ENCODE measurements at regions not wholly inside any gene's neighbourhood (a gene's known extent, or its start where the extent isn't known, plus 50 kb on each side); places are given as distances from the start of the nearest gene placed in this dataset.

DNA sequence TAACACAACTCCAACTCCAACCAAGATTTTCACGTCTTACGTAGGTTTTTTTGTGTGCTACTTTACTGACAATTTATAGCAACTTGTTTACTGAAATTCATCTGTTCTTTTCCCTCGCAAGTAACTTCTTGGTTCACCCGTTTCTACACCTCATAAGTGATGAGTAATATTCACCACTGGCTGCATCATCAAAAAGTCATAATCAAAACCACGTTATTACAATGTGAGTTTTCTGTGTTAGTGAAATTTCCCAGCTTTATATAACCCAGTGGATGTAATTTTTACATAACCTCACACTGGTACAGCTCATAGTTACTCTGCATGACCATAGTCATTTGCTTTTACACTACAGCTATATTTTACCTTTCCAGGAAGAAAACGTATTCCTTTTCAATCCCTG is 401.1 kb upstream of the LYPLAL1 start (continued):
- TF ChIP-seq, protein P1, sequence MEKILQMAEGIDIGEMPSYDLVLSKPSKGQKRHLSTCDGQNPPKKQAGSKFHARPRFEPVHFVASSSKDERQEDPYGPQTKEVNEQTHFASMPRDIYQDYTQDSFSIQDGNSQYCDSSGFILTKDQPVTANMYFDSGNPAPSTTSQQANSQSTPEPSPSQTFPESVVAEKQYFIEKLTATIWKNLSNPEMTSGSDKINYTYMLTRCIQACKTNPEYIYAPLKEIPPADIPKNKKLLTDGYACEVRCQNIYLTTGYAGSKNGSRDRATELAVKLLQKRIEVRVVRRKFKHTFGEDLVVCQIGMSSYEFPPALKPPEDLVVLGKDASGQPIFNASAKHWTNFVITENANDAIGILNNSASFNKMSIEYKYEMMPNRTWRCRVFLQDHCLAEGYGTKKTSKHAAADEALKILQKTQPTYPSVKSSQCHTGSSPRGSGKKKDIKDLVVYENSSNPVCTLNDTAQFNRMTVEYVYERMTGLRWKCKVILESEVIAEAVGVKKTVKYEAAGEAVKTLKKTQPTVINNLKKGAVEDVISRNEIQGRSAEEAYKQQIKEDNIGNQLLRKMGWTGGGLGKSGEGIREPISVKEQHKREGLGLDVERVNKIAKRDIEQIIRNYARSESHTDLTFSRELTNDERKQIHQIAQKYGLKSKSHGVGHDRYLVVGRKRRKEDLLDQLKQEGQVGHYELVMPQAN (conservative IDR thresholded peaks at IDR 0.05): no peak

DNA sequence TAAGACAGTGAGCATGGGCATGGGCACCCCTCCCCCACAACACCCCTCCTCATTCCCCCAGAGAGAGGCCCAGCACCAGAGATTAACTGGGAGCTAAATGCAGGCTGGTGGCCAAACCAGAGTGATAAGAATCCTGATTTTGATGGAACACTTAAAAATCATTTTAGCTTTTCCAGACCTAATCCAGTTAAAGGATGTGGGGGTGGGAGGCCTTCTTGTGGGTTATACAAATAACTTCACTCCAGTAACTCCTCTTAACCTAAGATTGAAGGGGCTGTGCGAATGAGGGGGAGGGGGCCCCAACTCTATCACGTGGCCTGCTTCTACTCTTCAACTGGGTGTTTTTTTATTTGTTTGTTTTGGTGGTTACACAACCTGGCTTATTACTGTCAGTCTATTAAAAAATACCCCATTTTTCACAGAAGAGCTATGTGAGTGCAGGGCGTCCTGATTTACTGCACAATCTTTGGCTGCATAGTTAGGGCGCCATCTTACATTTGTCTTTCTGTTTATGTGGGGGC is 398.1 kb upstream of the LYPLAL1 start:
- no peaks in the 10 kb centered on the region for H3K27me3 ChIP-seq (replicated peaks in 1 of 2; ENCODE audit: control insufficient read depth in 2 of 2, insufficient read depth in 2 of 2, low read length in 1 of 2)
- DNase-seq (ENCODE audit: low read depth, low spot score): no peak
- H3K9ac ChIP-seq (ENCODE audit: control insufficient read depth, insufficient read depth, low read length): no peak overlapping the region
- ChIA-PET POLR2A (no interaction called here), CTCF (no interaction called here), RAD21 (ENCODE audit: unreplicated experiment) (no interaction called here), SMC1A (ENCODE audit: uncharacterized antibody, unreplicated experiment) (no interaction called here)
- no peaks in the 10 kb centered on the region for H3K4me1 ChIP-seq (ENCODE audit: control insufficient read depth, insufficient read depth, low read length)
- TF ChIP-seq, protein P2, sequence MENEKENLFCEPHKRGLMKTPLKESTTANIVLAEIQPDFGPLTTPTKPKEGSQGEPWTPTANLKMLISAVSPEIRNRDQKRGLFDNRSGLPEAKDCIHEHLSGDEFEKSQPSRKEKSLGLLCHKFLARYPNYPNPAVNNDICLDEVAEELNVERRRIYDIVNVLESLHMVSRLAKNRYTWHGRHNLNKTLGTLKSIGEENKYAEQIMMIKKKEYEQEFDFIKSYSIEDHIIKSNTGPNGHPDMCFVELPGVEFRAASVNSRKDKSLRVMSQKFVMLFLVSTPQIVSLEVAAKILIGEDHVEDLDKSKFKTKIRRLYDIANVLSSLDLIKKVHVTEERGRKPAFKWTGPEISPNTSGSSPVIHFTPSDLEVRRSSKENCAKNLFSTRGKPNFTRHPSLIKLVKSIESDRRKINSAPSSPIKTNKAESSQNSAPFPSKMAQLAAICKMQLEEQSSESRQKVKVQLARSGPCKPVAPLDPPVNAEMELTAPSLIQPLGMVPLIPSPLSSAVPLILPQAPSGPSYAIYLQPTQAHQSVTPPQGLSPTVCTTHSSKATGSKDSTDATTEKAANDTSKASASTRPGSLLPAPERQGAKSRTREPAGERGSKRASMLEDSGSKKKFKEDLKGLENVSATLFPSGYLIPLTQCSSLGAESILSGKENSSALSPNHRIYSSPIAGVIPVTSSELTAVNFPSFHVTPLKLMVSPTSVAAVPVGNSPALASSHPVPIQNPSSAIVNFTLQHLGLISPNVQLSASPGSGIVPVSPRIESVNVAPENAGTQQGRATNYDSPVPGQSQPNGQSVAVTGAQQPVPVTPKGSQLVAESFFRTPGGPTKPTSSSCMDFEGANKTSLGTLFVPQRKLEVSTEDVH (IDR thresholded peaks at IDR 0.05; ENCODE audit: low read depth, partially characterized antibody): no peak
- TF ChIP-seq SMAD5 (IDR thresholded peaks at IDR 0.05; ENCODE audit: low read depth) (no peak), NBN (IDR thresholded peaks at IDR 0.05) (no peak), TBL1XR1 (IDR thresholded peaks at IDR 0.05; ENCODE audit: low read depth, low read length) (no peak), SIN3A (IDR thresholded peaks at IDR 0.05; ENCODE audit: low read depth, low read length) (no peak), SPI1 (IDR thresholded peaks at IDR 0.05; ENCODE audit: borderline replicate concordance, insufficient read depth, low read depth, low read length) (no peak), HDAC2 (IDR thresholded peaks at IDR 0.05) (no peak), IRF4 (IDR thresholded peaks at IDR 0.05; ENCODE audit: low read depth, low read length) (no peak)
- TF ChIP-seq, protein P3, sequence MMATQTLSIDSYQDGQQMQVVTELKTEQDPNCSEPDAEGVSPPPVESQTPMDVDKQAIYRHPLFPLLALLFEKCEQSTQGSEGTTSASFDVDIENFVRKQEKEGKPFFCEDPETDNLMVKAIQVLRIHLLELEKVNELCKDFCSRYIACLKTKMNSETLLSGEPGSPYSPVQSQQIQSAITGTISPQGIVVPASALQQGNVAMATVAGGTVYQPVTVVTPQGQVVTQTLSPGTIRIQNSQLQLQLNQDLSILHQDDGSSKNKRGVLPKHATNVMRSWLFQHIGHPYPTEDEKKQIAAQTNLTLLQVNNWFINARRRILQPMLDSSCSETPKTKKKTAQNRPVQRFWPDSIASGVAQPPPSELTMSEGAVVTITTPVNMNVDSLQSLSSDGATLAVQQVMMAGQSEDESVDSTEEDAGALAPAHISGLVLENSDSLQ (IDR thresholded peaks at IDR 0.05): no peak
- TF ChIP-seq, protein P4, sequence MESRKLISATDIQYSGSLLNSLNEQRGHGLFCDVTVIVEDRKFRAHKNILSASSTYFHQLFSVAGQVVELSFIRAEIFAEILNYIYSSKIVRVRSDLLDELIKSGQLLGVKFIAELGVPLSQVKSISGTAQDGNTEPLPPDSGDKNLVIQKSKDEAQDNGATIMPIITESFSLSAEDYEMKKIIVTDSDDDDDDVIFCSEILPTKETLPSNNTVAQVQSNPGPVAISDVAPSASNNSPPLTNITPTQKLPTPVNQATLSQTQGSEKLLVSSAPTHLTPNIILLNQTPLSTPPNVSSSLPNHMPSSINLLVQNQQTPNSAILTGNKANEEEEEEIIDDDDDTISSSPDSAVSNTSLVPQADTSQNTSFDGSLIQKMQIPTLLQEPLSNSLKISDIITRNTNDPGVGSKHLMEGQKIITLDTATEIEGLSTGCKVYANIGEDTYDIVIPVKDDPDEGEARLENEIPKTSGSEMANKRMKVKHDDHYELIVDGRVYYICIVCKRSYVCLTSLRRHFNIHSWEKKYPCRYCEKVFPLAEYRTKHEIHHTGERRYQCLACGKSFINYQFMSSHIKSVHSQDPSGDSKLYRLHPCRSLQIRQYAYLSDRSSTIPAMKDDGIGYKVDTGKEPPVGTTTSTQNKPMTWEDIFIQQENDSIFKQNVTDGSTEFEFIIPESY (IDR thresholded peaks at IDR 0.05): no peak
- TF ChIP-seq, protein P5, sequence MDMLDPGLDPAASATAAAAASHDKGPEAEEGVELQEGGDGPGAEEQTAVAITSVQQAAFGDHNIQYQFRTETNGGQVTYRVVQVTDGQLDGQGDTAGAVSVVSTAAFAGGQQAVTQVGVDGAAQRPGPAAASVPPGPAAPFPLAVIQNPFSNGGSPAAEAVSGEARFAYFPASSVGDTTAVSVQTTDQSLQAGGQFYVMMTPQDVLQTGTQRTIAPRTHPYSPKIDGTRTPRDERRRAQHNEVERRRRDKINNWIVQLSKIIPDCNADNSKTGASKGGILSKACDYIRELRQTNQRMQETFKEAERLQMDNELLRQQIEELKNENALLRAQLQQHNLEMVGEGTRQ (IDR thresholded peaks at IDR 0.05; ENCODE audit: borderline replicate concordance, low read depth, low read length): no peak
- 10% methylated on average over 4 of the region's 4 CpGs for WGBS (ENCODE audit: insufficient coverage, insufficient replicate concordance, low lambda C conversion rate, missing lambda C conversion rate)
- H3K4me3 ChIP-seq: no peak overlapping the region
- H3K4me2 ChIP-seq (ENCODE audit: control insufficient read depth, insufficient read depth): no peak overlapping the region
- H2AFZ ChIP-seq (ENCODE audit: control insufficient read depth, low read depth, low read length): no peak overlapping the region
- H3K9me3 ChIP-seq (replicated peaks; ENCODE audit: control insufficient read depth, insufficient read depth, low read length): no peaks in the 10 kb centered on the region
- H4K20me1 ChIP-seq (ENCODE audit: control insufficient read depth, insufficient read depth): no peaks in the 10 kb centered on the region
- no peaks in the 10 kb centered on the region for H3K79me2 ChIP-seq (ENCODE audit: control insufficient read depth, insufficient read depth, low read length)
- FAIRE-seq: no peak
- no peak for ATAC-seq
- H3K27ac ChIP-seq (ENCODE audit: control insufficient read depth, insufficient read depth): no peak overlapping the region
- in situ Hi-C loops (cut with MboI): no loop called here
- intact Hi-C loops (cut with micrococcal nuclease; ENCODE audit: unreplicated experiment): no loop called here
- BruUV-seq (replicated peaks): no TSS peak
- no peaks in the 10 kb centered on the region for H3K36me3 ChIP-seq (ENCODE audit: control insufficient read depth in 2 of 2, insufficient read depth in 2 of 2, low read length in 1 of 2)

Data from GM12878 (cell line).